SJCRH30 (cell line): ENCODE measurements at regions not wholly inside any gene's neighbourhood (a gene's known extent, or its start where the extent isn't known, plus 50 kb on each side); places are given as distances from the start of the nearest gene placed in this dataset.

ENCODE experiments used
- DNase-seq, 2 experiments: peaks; one replicate each; pipeline ENCODE4 v3.0.0-alpha.2; 2015 to 2020
- H3K27ac ChIP-seq: fragments of 250-450 bp; sonication (Bioruptor Pico); 2 replicates; pipeline ENCODE4 v1.5.1; 2020; ENCODE audit warnings: mild to moderate bottlenecking, moderate library complexity
- H3K27me3 ChIP-seq: fragments of 250-450 bp; sonication (Bioruptor Pico); 2 replicates; pipeline ENCODE4 v1.5.1; 2020; ENCODE audit warnings: mild to moderate bottlenecking, moderate library complexity
- H3K36me3 ChIP-seq: fragments of 250-450 bp; sonication (Bioruptor Pico); 2 replicates; pipeline ENCODE4 v1.5.1; 2020; ENCODE audit warnings: mild to moderate bottlenecking, moderate library complexity
- H3K4me1 ChIP-seq: fragments of 250-450 bp; sonication (Bioruptor Pico); 2 replicates; pipeline ENCODE4 v1.5.1; 2020; ENCODE audit warnings: mild to moderate bottlenecking, moderate library complexity
- H3K4me3 ChIP-seq: fragments of 250-450 bp; sonication (Bioruptor Pico); 2 replicates; pipeline ENCODE4 v1.5.1; 2020; ENCODE audit warnings: mild to moderate bottlenecking, moderate library complexity
- H3K9me3 ChIP-seq: fragments of 250-450 bp; sonication (Bioruptor Pico); replicated peaks from 2 replicates; pipeline ENCODE4 v1.5.1; 2020; ENCODE audit warnings: mild to moderate bottlenecking, moderate library complexity

GRCh38 chr9:647522-647921 is 194.0 kb upstream of the DMRT1 start:
- no peak overlapping the region for H3K4me3 ChIP-seq
- DNase-seq = no peak
- no peaks in the 10 kb centered on the region for H3K27me3 ChIP-seq
- H3K36me3 ChIP-seq = no peaks in the 10 kb centered on the region
- no peaks in the 10 kb centered on the region for H3K4me1 ChIP-seq
- no peak overlapping the region for H3K27ac ChIP-seq
- no peaks in the 10 kb centered on the region for H3K9me3 ChIP-seq

GRCh38 chr9:649128-650074 is 192.1 kb upstream of the DMRT1 start:
- Histone ChIP-seq H3K9me3 (no peaks in the 10 kb centered on the region), H3K36me3 (no peaks in the 10 kb centered on the region), H3K27me3 (no peaks in the 10 kb centered on the region), H3K4me1 (no peaks in the 10 kb centered on the region), H3K4me3 (no peak overlapping the region), H3K27ac (no peak overlapping the region)
- no peak for DNase-seq

- Histone ChIP-seq H3K9me3 (no peaks in the 10 kb centered on the region), H3K4me3 (no peak overlapping the region), H3K27me3 (no peaks in the 10 kb centered on the region), H3K4me1 (no peaks in the 10 kb centered on the region), H3K36me3 (no peaks in the 10 kb centered on the region), H3K27ac (no peak overlapping the region)
- DNase-seq = no peak
Observed at GRCh38 chr9:650362-650761, 191.1 kb upstream of the DMRT1 start.

GRCh38 chr9:651371-651770 is 190.1 kb upstream of the DMRT1 start:
- no peaks in the 10 kb centered on the region for H3K36me3 ChIP-seq
- no peaks in the 10 kb centered on the region for H3K9me3 ChIP-seq
- no peaks in the 10 kb centered on the region for H3K4me1 ChIP-seq
- H3K27ac ChIP-seq = no peak overlapping the region
- no peak overlapping the region for H3K4me3 ChIP-seq
- no peak for DNase-seq
- H3K27me3 ChIP-seq = no peaks in the 10 kb centered on the region

- H3K9me3 ChIP-seq = no peaks in the 10 kb centered on the region
- no peak for DNase-seq
- no peaks in the 10 kb centered on the region for H3K4me1 ChIP-seq
- no peak overlapping the region for H3K27ac ChIP-seq
- no peaks in the 10 kb centered on the region for H3K36me3 ChIP-seq
- no peaks in the 10 kb centered on the region for H3K27me3 ChIP-seq
- H3K4me3 ChIP-seq = no peak overlapping the region
Observed at GRCh38 chr9:652914-653313, 188.6 kb upstream of the DMRT1 start.

- H3K27ac ChIP-seq = no peak overlapping the region
- H3K4me3 ChIP-seq = no peak overlapping the region
- DNase-seq = no peak
- no peaks in the 10 kb centered on the region for H3K27me3 ChIP-seq
- H3K4me1 ChIP-seq = no peaks in the 10 kb centered on the region
- H3K9me3 ChIP-seq = no peaks in the 10 kb centered on the region
- no peaks in the 10 kb centered on the region for H3K36me3 ChIP-seq
Observed at GRCh38 chr9:653421-653820, 188.1 kb upstream of the DMRT1 start.

GRCh38 chr9:653856-654387 is 187.6 kb upstream of the DMRT1 start:
- Histone ChIP-seq H3K27me3 (no peaks in the 10 kb centered on the region), H3K27ac (no peak overlapping the region), H3K4me3 (no peak overlapping the region), H3K9me3 (no peaks in the 10 kb centered on the region), H3K4me1 (no peaks in the 10 kb centered on the region), H3K36me3 (no peaks in the 10 kb centered on the region)
- DNase-seq = no peak

GRCh38 chr9:655875-656274 is 185.6 kb upstream of the DMRT1 start:
- DNase-seq = no peak
- H3K9me3 ChIP-seq = no peaks in the 10 kb centered on the region
- H3K27ac ChIP-seq = no peak overlapping the region
- no peaks in the 10 kb centered on the region for H3K27me3 ChIP-seq
- no peak overlapping the region for H3K4me3 ChIP-seq
- H3K36me3 ChIP-seq = no peaks in the 10 kb centered on the region
- H3K4me1 ChIP-seq = peaks cover 4% of the 10 kb centered on the region

- no peaks in the 10 kb centered on the region for H3K9me3 ChIP-seq
- peaks cover 5% of the 10 kb centered on the region for H3K4me1 ChIP-seq
- H3K36me3 ChIP-seq = no peaks in the 10 kb centered on the region
- no peak overlapping the region for H3K27ac ChIP-seq
- no peak overlapping the region for H3K4me3 ChIP-seq
- no peak for DNase-seq
- H3K27me3 ChIP-seq = no peaks in the 10 kb centered on the region
Observed at GRCh38 chr9:656926-657568, 184.4 kb upstream of the DMRT1 start.

GRCh38 chr9:659286-659685 is 182.2 kb upstream of the DMRT1 start:
- Histone ChIP-seq H3K4me1 (peaks cover 5% of the 10 kb centered on the region), H3K4me3 (no peak overlapping the region), H3K27me3 (no peaks in the 10 kb centered on the region), H3K9me3 (no peaks in the 10 kb centered on the region), H3K27ac (no peak overlapping the region), H3K36me3 (no peaks in the 10 kb centered on the region)
- DNase-seq = no peak

- no peak overlapping the region for H3K27ac ChIP-seq
- no peak for DNase-seq
- H3K27me3 ChIP-seq = no peaks in the 10 kb centered on the region
- no peaks in the 10 kb centered on the region for H3K36me3 ChIP-seq
- peaks cover 5% of the 10 kb centered on the region for H3K4me1 ChIP-seq
- H3K4me3 ChIP-seq = no peak overlapping the region
- H3K9me3 ChIP-seq = no peaks in the 10 kb centered on the region
Observed at GRCh38 chr9:660227-660626, 181.3 kb upstream of the DMRT1 start.

GRCh38 chr9:663541-663940 is 178.0 kb upstream of the DMRT1 start:
- Histone ChIP-seq H3K36me3 (no peaks in the 10 kb centered on the region), H3K4me3 (no peak overlapping the region), H3K9me3 (no peaks in the 10 kb centered on the region), H3K27me3 (no peaks in the 10 kb centered on the region), H3K27ac (no peak overlapping the region), H3K4me1 (peaks cover 5% of the 10 kb centered on the region)
- no peak for DNase-seq

GRCh38 chr9:665296-665695 is 176.2 kb upstream of the DMRT1 start:
- no peak for DNase-seq
- H3K4me3 ChIP-seq = no peak overlapping the region
- H3K9me3 ChIP-seq = no peaks in the 10 kb centered on the region; the same call in 1 of the 2 replicates
- peaks cover 5% of the 10 kb centered on the region for H3K4me1 ChIP-seq
- H3K36me3 ChIP-seq = no peaks in the 10 kb centered on the region
- no peaks in the 10 kb centered on the region for H3K27me3 ChIP-seq
- H3K27ac ChIP-seq = no peak overlapping the region

- no peak for DNase-seq
Observed at GRCh38 chr9:671997-672396, 169.5 kb upstream of the DMRT1 start.

GRCh38 chr9:672851-673250 is 168.6 kb upstream of the DMRT1 start:
- no peaks in the 10 kb centered on the region for H3K36me3 ChIP-seq
- no peak for DNase-seq
- H3K9me3 ChIP-seq = no peaks in the 10 kb centered on the region; the same call in 1 of the 2 replicates
- no peak overlapping the region for H3K4me3 ChIP-seq
- H3K27me3 ChIP-seq = no peaks in the 10 kb centered on the region
- H3K4me1 ChIP-seq = no peaks in the 10 kb centered on the region
- H3K27ac ChIP-seq = no peak overlapping the region

More at GRCh38 chr9:671997-672396, 169.5 kb upstream of the DMRT1 start:
- no peaks in the 10 kb centered on the region for H3K36me3 ChIP-seq
- no peaks in the 10 kb centered on the region for H3K27me3 ChIP-seq
- no peaks in the 10 kb centered on the region; the same call in 1 of the 2 replicates for H3K9me3 ChIP-seq
- no peak overlapping the region for H3K4me3 ChIP-seq
- H3K4me1 ChIP-seq = no peaks in the 10 kb centered on the region
- no peak overlapping the region for H3K27ac ChIP-seq
